Astrocyte of the spinal cord (primary cell): ENCODE measurements at regions not wholly inside any gene's neighbourhood (a gene's known extent, or its start where the extent isn't known, plus 50 kb on each side); places are given as distances from the start of the nearest gene placed in this dataset.

Experiments used
- DNase-seq: peaks from one replicate; pipeline ENCODE4 v3.0.0; 2011; ENCODE audit warnings: low read depth, low spot score
- H3K4me3 ChIP-seq: 2 replicates; pipeline ENCODE4 v1.5.1; 2011; ENCODE audit warnings: low read depth, mild to moderate bottlenecking, low read length, moderate library complexity
- CTCF ChIP-seq: IDR thresholded peaks from 2 replicates; pipeline ENCODE4 v1.5.1; 2012; ENCODE audit warnings: low read depth, mild to moderate bottlenecking, low read length, inconsistent platforms
- in situ Hi-C: cut with HindIII; loops from 2 replicates; pipeline ENCODE4 v1.10.0; 2017; ENCODE audit warnings: low sequenced_read_pairs

GRCh38 chr6:95410168-95410567, 167.2 kb upstream of the MANEA start:
- in situ Hi-C loops, result no loop called here
- DNase-seq, result no peak
- TF ChIP-seq CTCF, result no peak
- no peak overlapping the region for H3K4me3 ChIP-seq

GRCh38 chr6:95413789-95414188, 163.5 kb upstream of the MANEA start:
- H3K4me3 ChIP-seq, result no peak overlapping the region
- DNase-seq, result no peak
- in situ Hi-C loops, result no loop called here
- TF ChIP-seq CTCF, result no peak

GRCh38 chr6:95417856-95418255, 159.5 kb upstream of the MANEA start:
- H3K4me3 ChIP-seq, result no peak overlapping the region
- no peak for TF ChIP-seq CTCF
- in situ Hi-C loops, result no loop called here
- no peak for DNase-seq

- H3K4me3 ChIP-seq, result no peak overlapping the region
- no peak for DNase-seq
- in situ Hi-C loops, result no loop called here
- TF ChIP-seq CTCF, result no peak
These were observed 156.5 kb upstream of the MANEA start for GRCh38 chr6:95420792-95421191.

- no peak for TF ChIP-seq CTCF
- no peak overlapping the region for H3K4me3 ChIP-seq
- in situ Hi-C loops, result no loop called here
- no peak for DNase-seq
These were observed 154.0 kb upstream of the MANEA start for GRCh38 chr6:95423331-95423730.

GRCh38 chr6:95431637-95432228, 145.6 kb upstream of the MANEA start:
- TF ChIP-seq CTCF, result peak; percentile 67
- in situ Hi-C loops, result no loop called here
- peak; percentile 53 for DNase-seq
- no peak overlapping the region for H3K4me3 ChIP-seq

- in situ Hi-C loops, result no loop called here
- TF ChIP-seq CTCF, result no peak
- no peak overlapping the region for H3K4me3 ChIP-seq
- DNase-seq, result no peak
These were observed 137.6 kb upstream of the MANEA start for GRCh38 chr6:95439741-95440140.
